AG04449 (cell line): ENCODE measurements at regions not wholly inside any gene's neighbourhood (a gene's known extent, or its start where the extent isn't known, plus 50 kb on each side); places are given as distances from the start of the nearest gene placed in this dataset.

ENCODE experiments used
- CTCF ChIA-PET: fragments of 350-600 bp; formaldehyde crosslinking; extraction: SDS; loops from one replicate; lab custom pipeline; 2021; ENCODE audit warnings: antibody characterized with exemption; lab: Yijun Ruan, JAX
- POLR2A ChIA-PET: fragments of 400-600, 350-600 bp; formaldehyde crosslinking; extraction: SDS; loops from one replicate; lab custom pipeline; 2020; ENCODE audit warnings: antibody characterized with exemption, inconsistent platforms; lab: Yijun Ruan, JAX
- DNase-seq: peaks from one replicate; pipeline ENCODE4 v3.0.0-alpha.2; 2010; ENCODE audit warnings: low read depth, low spot score
- H3K4me3 ChIP-seq: 2 replicates; pipeline ENCODE4 v1.5.1; 2011; ENCODE audit warnings: low read depth, mild to moderate bottlenecking, control low read depth, low read length
- TF ChIP-seq, protein P1 (sequence below): IDR thresholded peaks from one replicate; pipeline ENCODE4 v1.5.1; 2011; ENCODE audit warnings: mild to moderate bottlenecking, moderate library complexity, low read length, control low read depth, inconsistent platforms; ENCODE audit not compliant: insufficient read depth; ENCODE audit errors: missing control alignments

DNA sequence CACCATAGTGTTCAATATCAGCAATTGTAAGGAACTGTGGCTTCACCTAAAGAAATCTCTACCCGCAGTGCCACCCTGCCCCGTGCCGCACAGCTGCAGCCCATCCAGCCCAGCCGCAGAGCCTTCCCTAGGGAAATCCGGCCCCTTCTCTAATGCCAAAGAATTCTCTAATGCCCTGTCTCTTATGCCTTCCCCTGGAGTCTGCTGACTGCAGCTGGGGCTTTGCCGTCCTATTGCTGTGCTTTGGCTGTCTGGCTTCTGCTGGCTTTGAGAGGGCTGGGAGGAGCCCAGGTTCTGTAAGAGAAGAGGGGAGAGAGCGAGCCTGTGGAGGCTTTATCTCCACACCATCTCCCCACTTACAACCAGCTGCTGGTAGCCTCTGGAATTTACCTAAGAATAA is 85.9 kb upstream of the HELT start:
- ChIA-PET CTCF (no interaction called here), POLR2A (no interaction called here)
- no peak for DNase-seq
- H3K4me3 ChIP-seq = no peak overlapping the region
- TF ChIP-seq, protein P1, sequence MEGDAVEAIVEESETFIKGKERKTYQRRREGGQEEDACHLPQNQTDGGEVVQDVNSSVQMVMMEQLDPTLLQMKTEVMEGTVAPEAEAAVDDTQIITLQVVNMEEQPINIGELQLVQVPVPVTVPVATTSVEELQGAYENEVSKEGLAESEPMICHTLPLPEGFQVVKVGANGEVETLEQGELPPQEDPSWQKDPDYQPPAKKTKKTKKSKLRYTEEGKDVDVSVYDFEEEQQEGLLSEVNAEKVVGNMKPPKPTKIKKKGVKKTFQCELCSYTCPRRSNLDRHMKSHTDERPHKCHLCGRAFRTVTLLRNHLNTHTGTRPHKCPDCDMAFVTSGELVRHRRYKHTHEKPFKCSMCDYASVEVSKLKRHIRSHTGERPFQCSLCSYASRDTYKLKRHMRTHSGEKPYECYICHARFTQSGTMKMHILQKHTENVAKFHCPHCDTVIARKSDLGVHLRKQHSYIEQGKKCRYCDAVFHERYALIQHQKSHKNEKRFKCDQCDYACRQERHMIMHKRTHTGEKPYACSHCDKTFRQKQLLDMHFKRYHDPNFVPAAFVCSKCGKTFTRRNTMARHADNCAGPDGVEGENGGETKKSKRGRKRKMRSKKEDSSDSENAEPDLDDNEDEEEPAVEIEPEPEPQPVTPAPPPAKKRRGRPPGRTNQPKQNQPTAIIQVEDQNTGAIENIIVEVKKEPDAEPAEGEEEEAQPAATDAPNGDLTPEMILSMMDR = no peak

DNA sequence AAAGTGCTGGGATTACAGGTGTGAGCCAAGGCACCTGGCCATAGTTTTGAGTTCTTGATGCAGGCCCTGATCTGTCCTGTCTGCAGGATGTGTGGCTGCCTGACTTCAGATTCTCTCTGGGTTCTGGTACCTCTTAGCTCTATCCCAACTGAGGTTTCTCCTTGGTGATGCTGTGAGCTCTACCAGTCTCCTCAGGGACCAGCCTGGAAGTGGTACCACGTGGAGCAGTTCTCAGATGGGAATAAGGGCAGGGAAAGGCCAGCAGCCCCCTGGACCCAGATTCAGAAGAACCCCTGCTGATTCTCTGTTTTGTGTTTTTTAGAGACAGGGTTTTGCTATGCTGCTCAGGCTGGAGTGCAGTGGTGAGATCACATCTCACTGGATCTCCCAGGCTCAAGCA is 85.0 kb upstream of the HELT start:
- DNase-seq = no peak
- CTCF ChIA-PET = interaction anchor here (0.9 kb wide), 1 partner anchor 159 kb away, joined by 3 read pairs; no protein-coding TSS in a partner anchor
- H3K4me3 ChIP-seq = no peak overlapping the region
- TF ChIP-seq, protein P1 = no peak
- POLR2A ChIA-PET = no interaction called here

DNA sequence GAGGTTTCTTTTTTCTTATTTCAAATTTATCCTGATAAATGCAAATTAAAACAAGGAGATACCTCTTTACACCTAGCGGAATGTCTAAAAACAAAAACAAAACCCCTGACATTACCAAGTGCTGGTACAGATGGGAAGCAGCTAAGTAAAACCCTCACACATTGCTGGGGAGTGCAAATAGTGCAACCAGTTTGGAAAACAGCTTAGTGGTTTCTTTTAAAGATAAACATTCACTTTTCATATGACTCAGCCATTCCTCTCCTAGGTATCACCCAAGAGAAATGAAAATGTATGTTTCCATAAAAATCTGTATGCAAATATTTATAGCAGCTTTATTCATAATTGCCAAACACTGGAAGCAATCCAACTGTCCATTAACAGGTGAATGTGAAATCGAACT is 84.1 kb upstream of the HELT start:
- DNase-seq = no peak
- TF ChIP-seq, protein P1 = no peak
- ChIA-PET POLR2A (no interaction called here), CTCF (interaction anchor here (0.9 kb wide), 1 partner anchor 160 kb away, joined by 3 read pairs; no protein-coding TSS in a partner anchor)
- no peak overlapping the region for H3K4me3 ChIP-seq

DNA sequence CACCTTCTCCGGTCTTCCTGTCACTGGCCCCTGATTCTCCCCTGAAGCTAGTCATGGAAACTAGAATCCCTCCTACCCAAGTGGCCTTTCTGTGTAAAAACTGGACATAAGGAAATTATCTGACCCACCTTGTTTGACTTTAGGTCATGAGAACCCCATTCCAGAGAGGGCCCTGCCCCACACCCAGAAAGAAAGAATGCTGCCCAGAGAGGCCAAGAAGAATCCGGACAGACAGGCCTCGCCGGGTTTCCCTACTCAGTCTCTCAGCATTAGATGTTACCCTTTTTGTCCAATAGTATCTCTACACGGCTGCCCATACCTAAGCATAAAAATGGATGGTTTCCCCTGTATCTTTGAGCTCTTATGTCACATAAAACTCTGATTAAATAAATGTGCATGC is 83.3 kb upstream of the HELT start:
- POLR2A ChIA-PET = no interaction called here

DNA sequence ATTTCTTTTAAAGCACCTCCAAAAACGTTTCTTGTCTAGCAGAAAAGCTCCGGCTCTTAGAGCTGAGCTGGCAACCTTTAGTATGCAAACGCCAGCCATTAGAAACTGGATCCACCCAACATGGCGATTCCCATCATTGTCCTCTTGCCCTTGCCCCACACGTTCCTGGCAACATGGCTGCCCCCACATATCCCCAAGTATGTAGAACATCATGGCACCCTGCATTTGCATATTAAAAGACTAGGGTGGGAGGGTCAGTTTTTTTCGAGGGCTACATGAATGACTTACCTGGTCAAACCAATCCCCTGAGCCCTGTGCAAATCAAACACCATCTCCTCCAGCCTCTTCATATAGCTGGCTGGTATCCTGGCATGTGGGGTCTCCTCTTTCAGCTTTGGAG is 82.2 kb upstream of the HELT start:
- CTCF ChIA-PET = no interaction called here
- DNase-seq = no peak
- no peak overlapping the region for H3K4me3 ChIP-seq
- TF ChIP-seq, protein P1 = no peak
- POLR2A ChIA-PET = no interaction called here

More for the DNA sequence above, 83.3 kb upstream of the HELT start:
- TF ChIP-seq, protein P1 = no peak
- no peak for DNase-seq
- CTCF ChIA-PET = no interaction called here
- no peak overlapping the region for H3K4me3 ChIP-seq

DNA sequence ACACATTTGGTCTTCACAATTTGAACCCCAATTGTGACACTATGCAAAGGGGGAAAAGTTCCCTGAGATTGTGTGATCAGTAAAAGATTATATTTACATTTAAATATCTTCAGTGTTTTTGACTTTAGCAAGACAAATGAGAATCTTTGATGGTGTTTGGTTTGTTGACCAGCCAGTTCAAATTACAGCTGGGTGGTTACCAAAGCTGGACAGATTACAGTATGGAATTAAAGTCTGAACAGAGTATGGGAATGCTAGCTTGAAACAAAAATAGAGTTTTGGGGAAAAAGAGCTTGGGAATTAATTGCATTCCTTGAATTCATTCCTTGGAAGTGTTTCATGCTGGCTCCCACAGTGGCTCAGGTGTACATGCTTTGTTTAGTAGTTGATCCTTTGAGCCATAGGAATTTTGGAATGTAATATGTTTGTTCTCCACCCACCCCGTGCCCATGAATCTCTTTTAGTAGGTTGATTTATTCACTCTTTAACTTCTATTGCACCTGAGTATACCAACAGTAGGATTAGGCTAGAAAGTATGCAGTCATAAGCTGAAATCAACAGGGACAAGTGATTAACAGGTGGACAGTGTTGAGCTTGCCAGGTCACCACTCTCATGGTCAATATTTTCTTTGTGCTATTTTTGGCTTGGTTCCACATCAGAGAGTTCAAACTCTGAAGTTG is 81.1 kb upstream of the HELT start:
- H3K4me3 ChIP-seq = no peak overlapping the region
- CTCF ChIA-PET = no interaction called here
- no peak for DNase-seq
- POLR2A ChIA-PET = no interaction called here
- TF ChIP-seq, protein P1 = no peak
